Sigmoid colon (tissue), 6 donors: ENCODE measurements at regions not wholly inside any gene's neighbourhood (a gene's known extent, or its start where the extent isn't known, plus 50 kb on each side); places are given as distances from the start of the nearest gene placed in this dataset.

ENCODE experiments used
- DNase-seq: peaks from one replicate; pipeline ENCODE4 v3.0.0-alpha.2; 2019
- H3K27ac ChIP-seq, 4 donors: fragments of 200-600 bp; sonication (generic); one replicate each; pipeline ENCODE4 v1.5.1; 2016 to 2019; ENCODE audit warnings: mild to moderate bottlenecking in 1 of 4
- H3K27me3 ChIP-seq, 3 donors: fragments of 200-600 bp; sonication (generic); one replicate each; pipeline ENCODE4 v1.5.1; 2019; ENCODE audit warnings: mild to moderate bottlenecking in 1 of 3
- H3K36me3 ChIP-seq, 4 donors: fragments of 200-600 bp; sonication (generic); one replicate each; pipeline ENCODE4 v1.5.1; 2016 to 2019
- H3K4me1 ChIP-seq, 4 donors: fragments of 200-600 bp; sonication (generic); one replicate each; pipeline ENCODE4 v1.5.1; 2017 to 2019
- H3K4me3 ChIP-seq, 4 donors: fragments of 200-600 bp; sonication (generic); one replicate each; pipeline ENCODE4 v1.5.1; 2017 to 2019; ENCODE audit warnings: mild to moderate bottlenecking in 2 of 4, moderate library complexity in 1 of 4
- H3K9me3 ChIP-seq, 4 donors: fragments of 200-600 bp in 3 of 4; sonication (generic) in 3 of 4; one replicate each; pipeline versions ENCODE4 v1.5.1 to v1.6.1; 2013 to 2019
- EP300 ChIP-seq, 4 donors: sonication (generic); formaldehyde crosslinking; IDR thresholded peaks; one replicate each; pipeline ENCODE4 v1.6.1; 2017; ENCODE audit warnings: antibody characterized with exemption in 4 of 4
- POLR2A ChIP-seq, 2 donors: fragments of 450-650 bp; IDR thresholded peaks; one replicate each; pipeline ENCODE4 v1.6.1; 2016; ENCODE audit warnings: antibody characterized with exemption in 2 of 2, mild to moderate bottlenecking in 2 of 2, moderate library complexity in 2 of 2
- POLR2AphosphoS5 ChIP-seq, 4 donors: sonication (generic); formaldehyde crosslinking; IDR thresholded peaks; one replicate each; pipeline ENCODE4 v1.6.1; 2017; ENCODE audit warnings: antibody characterized with exemption in 4 of 4
- WGBS, 2 donors: extraction: QIAGEN DNeasy Blood & Tissue Kit; methylation state at CpG; one replicate each; pipeline ENCODE4 v1.1.7; 2013; 5-methylcytosine and 5-hydroxymethylcytosine counted together
- intact Hi-C: fragments of 100-400 bp; cut with DNase I; formaldehyde crosslinking; loops from one replicate; pipeline ENCODE4 v1.15.1; 2023
- TF ChIP-seq, protein P1 (sequence below), 4 experiments: fragments of 450-650 bp in 3 of 4; fragments of 200-600 bp in 1 of 4; IDR thresholded peaks; one replicate each; pipeline ENCODE4 v1.5.1; 2016 to 2019; ENCODE audit warnings: antibody characterized with exemption in 4 of 4, mild to moderate bottlenecking in 3 of 4, moderate library complexity in 2 of 4
- donor health status: healthy with polysubstance abuse.
- donor health status: healthy.

DNA sequence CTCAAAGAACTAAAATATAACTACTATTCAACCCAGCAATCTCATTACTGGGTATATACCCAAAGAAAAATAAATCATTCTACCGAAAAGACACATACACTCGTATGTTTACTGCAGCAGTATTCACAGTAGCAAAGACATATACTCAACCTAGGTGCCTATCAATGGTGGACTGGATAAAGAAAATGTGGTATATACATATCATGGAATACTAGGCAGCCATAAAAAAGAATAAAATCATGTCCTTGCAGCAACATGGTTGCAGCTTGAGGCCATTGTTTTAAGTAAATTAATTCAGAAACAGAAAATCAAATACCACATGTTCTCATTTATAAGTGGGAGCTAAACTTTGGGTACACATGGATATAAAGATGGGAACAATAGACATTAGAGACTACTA is 266.2 kb upstream of the POU3F1 start:
- 84 to 90% methylated on average over 2 of the region's 2 CpGs for WGBS, 2 donors
- Histone ChIP-seq H3K27ac (no peak overlapping the region), H3K27me3 (peaks cover 0 to 8% (median 0%) of the 10 kb centered on the region in 3 donors), H3K36me3 (no peaks in the 10 kb centered on the region), H3K9me3 (peaks cover 0 to 4% (median 0%) of the 10 kb centered on the region in 4 donors), H3K4me1 (no peaks in the 10 kb centered on the region), H3K4me3 (no peak overlapping the region)
- no peak for TF ChIP-seq EP300 (IDR thresholded peaks at IDR 0.05)
- no peak for TF ChIP-seq POLR2A (IDR thresholded peaks at IDR 0.05)
- no peak for TF ChIP-seq POLR2AphosphoS5 (IDR thresholded peaks at IDR 0.05)
- TF ChIP-seq, protein P1, sequence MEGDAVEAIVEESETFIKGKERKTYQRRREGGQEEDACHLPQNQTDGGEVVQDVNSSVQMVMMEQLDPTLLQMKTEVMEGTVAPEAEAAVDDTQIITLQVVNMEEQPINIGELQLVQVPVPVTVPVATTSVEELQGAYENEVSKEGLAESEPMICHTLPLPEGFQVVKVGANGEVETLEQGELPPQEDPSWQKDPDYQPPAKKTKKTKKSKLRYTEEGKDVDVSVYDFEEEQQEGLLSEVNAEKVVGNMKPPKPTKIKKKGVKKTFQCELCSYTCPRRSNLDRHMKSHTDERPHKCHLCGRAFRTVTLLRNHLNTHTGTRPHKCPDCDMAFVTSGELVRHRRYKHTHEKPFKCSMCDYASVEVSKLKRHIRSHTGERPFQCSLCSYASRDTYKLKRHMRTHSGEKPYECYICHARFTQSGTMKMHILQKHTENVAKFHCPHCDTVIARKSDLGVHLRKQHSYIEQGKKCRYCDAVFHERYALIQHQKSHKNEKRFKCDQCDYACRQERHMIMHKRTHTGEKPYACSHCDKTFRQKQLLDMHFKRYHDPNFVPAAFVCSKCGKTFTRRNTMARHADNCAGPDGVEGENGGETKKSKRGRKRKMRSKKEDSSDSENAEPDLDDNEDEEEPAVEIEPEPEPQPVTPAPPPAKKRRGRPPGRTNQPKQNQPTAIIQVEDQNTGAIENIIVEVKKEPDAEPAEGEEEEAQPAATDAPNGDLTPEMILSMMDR (IDR thresholded peaks at IDR 0.05), result no peak
- DNase-seq, result no peak
- intact Hi-C loops, result no loop called here

DNA sequence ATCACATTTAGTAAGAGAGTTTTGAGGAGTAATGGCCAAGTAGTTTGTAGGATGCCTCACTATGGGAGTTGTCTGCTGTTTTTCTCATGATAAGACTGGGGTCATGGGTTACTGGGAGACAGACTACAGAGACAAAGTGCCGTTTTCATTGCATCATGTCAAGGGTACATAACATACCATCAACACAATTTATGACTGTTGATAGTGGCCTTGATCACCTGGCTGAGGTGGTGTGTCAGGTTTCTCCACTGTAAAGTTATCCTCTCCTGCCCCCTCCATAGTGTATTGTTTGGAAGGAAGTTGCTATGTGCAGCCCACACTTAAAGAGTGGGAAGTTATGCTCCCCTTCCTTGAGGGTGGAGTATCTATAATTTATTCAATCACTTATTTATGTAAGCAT is 263.5 kb upstream of the POU3F1 start:
- no peak for DNase-seq

DNA sequence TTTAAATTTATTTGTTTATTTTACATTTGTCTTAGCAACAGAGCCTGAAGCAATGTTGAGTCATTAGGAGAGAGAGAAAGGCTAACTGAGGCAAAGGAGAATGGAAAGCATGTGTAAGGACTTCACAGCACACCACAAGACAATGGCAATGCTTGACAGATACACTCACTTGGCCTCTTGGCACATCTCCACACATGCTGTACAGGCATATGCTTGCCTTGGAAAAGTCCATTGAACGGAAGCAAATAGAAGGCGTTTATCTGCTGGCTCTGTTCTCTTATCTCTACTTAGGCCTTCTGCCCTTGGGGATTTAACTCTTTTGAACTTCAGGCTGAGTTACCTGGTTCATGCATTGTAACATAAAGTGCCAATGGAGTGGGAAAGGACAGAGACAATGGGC is 262.2 kb upstream of the POU3F1 start:
- 29 to 56% methylated on average over 2 of the region's 2 CpGs for WGBS, 2 donors
- intact Hi-C loops, result no loop called here
- TF ChIP-seq POLR2A (IDR thresholded peaks at IDR 0.05) (no peak), POLR2AphosphoS5 (IDR thresholded peaks at IDR 0.05) (no peak), EP300 (IDR thresholded peaks at IDR 0.05) (no peak)
- TF ChIP-seq, protein P1 (IDR thresholded peaks at IDR 0.05), result no peak
- Histone ChIP-seq H3K27me3 (peaks cover 0 to 14% (median 0%) of the 10 kb centered on the region in 3 donors), H3K9me3 (peaks cover 0 to 4% (median 0%) of the 10 kb centered on the region in 4 donors), H3K4me1 (no peaks in the 10 kb centered on the region), H3K27ac (no peak overlapping the region), H3K4me3 (no peak overlapping the region), H3K36me3 (no peaks in the 10 kb centered on the region)
- DNase-seq, result no peak

More for the DNA sequence above, 263.5 kb upstream of the POU3F1 start:
- intact Hi-C loops, result no loop called here
- Histone ChIP-seq H3K36me3 (no peaks in the 10 kb centered on the region), H3K9me3 (peaks cover 0 to 4% (median 0%) of the 10 kb centered on the region in 4 donors), H3K27ac (no peak overlapping the region), H3K4me3 (no peak overlapping the region), H3K4me1 (no peaks in the 10 kb centered on the region), H3K27me3 (peaks cover 0 to 8% (median 0%) of the 10 kb centered on the region in 3 donors)
- WGBS, 2 donors, result 11 to 46% methylated on average over 1 of the region's 1 CpG
- TF ChIP-seq, protein P1 (IDR thresholded peaks at IDR 0.05), result no peak
- TF ChIP-seq POLR2A (IDR thresholded peaks at IDR 0.05) (no peak), POLR2AphosphoS5 (IDR thresholded peaks at IDR 0.05) (no peak), EP300 (IDR thresholded peaks at IDR 0.05) (no peak)

DNA sequence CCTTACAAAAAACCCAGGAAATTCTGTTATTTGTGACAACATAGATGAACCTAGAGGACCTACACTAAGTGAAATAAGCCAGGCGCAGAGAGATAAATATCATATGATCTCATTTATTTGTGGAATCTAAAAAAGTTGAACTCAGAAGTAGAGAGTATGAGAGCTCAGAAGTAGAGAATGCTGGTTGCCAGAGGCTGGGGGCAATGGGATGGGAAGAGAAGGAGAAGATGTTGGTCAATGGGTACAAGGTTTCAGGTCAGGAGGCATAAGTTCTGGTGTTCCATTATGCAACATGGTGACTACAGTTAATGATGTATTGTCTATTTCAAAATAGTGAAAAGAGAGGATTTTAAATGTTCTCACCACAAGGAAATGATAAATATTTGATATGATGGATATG is 259.1 kb upstream of the POU3F1 start:
- Histone ChIP-seq H3K4me1 (no peaks in the 10 kb centered on the region), H3K36me3 (no peaks in the 10 kb centered on the region), H3K27me3 (peaks cover 0 to 17% (median 3%) of the 10 kb centered on the region in 3 donors), H3K9me3 (no peaks in the 10 kb centered on the region), H3K4me3 (no peak overlapping the region), H3K27ac (no peak overlapping the region)
- intact Hi-C loops, result no loop called here
- TF ChIP-seq POLR2AphosphoS5 (IDR thresholded peaks at IDR 0.05) (no peak), POLR2A (IDR thresholded peaks at IDR 0.05) (no peak), EP300 (IDR thresholded peaks at IDR 0.05) (no peak)
- TF ChIP-seq, protein P1 (IDR thresholded peaks at IDR 0.05), result no peak
- WGBS, 2 donors, result 92 to 96% methylated on average over 1 of the region's 1 CpG
- DNase-seq, result no peak

DNA sequence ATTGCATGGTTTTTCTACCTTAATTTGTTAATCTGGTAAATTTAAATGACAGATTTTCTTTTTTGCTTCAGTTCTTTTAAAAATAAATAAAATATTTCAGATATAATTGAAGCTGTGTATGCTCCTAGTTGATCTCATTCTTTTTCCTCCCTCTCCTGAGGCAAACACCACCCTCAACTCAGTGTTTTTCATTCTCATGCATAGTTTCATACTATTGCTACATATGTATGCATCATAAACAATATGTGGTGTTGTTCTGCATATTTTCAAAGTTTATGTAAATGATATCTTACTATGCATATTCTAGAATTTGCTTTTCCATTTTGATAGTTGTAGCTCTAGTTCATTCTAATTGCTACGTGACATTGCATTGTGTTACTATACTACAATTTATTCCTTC is 257.2 kb upstream of the POU3F1 start:
- no peaks in the 10 kb centered on the region for H3K9me3 ChIP-seq
- TF ChIP-seq POLR2A (IDR thresholded peaks at IDR 0.05), result no peak
- TF ChIP-seq, protein P1 (IDR thresholded peaks at IDR 0.05), result no peak
- no peak for TF ChIP-seq POLR2AphosphoS5 (IDR thresholded peaks at IDR 0.05)
- TF ChIP-seq EP300 (IDR thresholded peaks at IDR 0.05), result no peak
- H3K27me3 ChIP-seq, result peaks cover 0 to 21% (median 3%) of the 10 kb centered on the region in 3 donors
- intact Hi-C loops, result no loop called here
- no peak overlapping the region for H3K4me3 ChIP-seq
- H3K27ac ChIP-seq, result no peak overlapping the region
- no peaks in the 10 kb centered on the region for H3K4me1 ChIP-seq
- no peaks in the 10 kb centered on the region for H3K36me3 ChIP-seq
- 88 to 94% methylated on average over 1 of the region's 1 CpG for WGBS, 2 donors
- DNase-seq, result no peak
